GM12891 (cell line): ENCODE measurements at regions not wholly inside any gene's neighbourhood (a gene's known extent, or its start where the extent isn't known, plus 50 kb on each side); places are given as distances from the start of the nearest gene placed in this dataset.
"Not testable (repeated sequence)": the region's sequence is repeated elsewhere in the genome, so short reads cannot be mapped to it uniquely, and the experiment has no call there.

ENCODE experiments used
- DNase-seq: peaks from one replicate; pipeline ENCODE4 v3.0.0; 2011; ENCODE audit warnings: low spot score; ENCODE audit not compliant: insufficient read length
- FAIRE-seq: peaks from 2 replicates; lab custom pipeline; 2011; peaks lifted over from hg19 to GRCh38; lab: Jason Lieb, UNC
- PAX5 ChIP-seq: IDR thresholded peaks from 2 replicates; pipeline ENCODE4 v1.6.1; 2011; ENCODE audit warnings: low read length, moderate library complexity, mild to moderate bottlenecking; ENCODE audit not compliant: insufficient read depth, severe bottlenecking
- POLR2A ChIP-seq: IDR thresholded peaks from 2 replicates; pipeline ENCODE4 v1.6.1; 2011; ENCODE audit warnings: low read depth, low read length, control low read depth
- POLR2AphosphoS5 ChIP-seq: IDR thresholded peaks from 2 replicates; pipeline ENCODE4 v1.6.1; 2011; ENCODE audit warnings: low read depth, low read length, control low read depth
- POU2F2 ChIP-seq: IDR thresholded peaks from 2 replicates; pipeline ENCODE4 v1.6.1; 2011; ENCODE audit warnings: low read depth, mild to moderate bottlenecking, control low read depth, low read length, moderate library complexity
- SPI1 ChIP-seq: IDR thresholded peaks from 2 replicates; pipeline ENCODE4 v1.6.1; 2011; ENCODE audit warnings: low read depth, low read length, control low read depth
- TAF1 ChIP-seq: IDR thresholded peaks from 2 replicates; pipeline ENCODE4 v1.6.1; 2011; ENCODE audit warnings: low read depth, low read length, control low read depth

- FAIRE-seq (no peak), DNase-seq (no peak)
- no peak for TF ChIP-seq POLR2AphosphoS5
- no peak for TF ChIP-seq SPI1
- no peak for TF ChIP-seq TAF1
- no peak for TF ChIP-seq POU2F2
- TF ChIP-seq PAX5 = no peak
- no peak for TF ChIP-seq POLR2A
Observed at GRCh38 chr10:14429043-14429700, 98.4 kb upstream of the FRMD4A start.

GRCh38 chr10:14425034-14425433 is 94.3 kb upstream of the FRMD4A start:
- FAIRE-seq = no peak
- TF ChIP-seq POU2F2 = no peak
- no peak for TF ChIP-seq POLR2AphosphoS5
- TF ChIP-seq POLR2A = no peak
- TF ChIP-seq TAF1 = no peak
- no peak for TF ChIP-seq PAX5
- no peak for TF ChIP-seq SPI1
- DNase-seq = no peak

- TF ChIP-seq POLR2A (no peak), TAF1 (no peak), PAX5 (no peak)
- DNase-seq (no peak), FAIRE-seq (no peak)
Observed at GRCh38 chr10:14423111-14423744, 92.5 kb upstream of the FRMD4A start.

GRCh38 chr10:14422431-14422830 is 91.7 kb upstream of the FRMD4A start:
- FAIRE-seq = no peak

GRCh38 chr10:14421941-14422340 is 91.2 kb upstream of the FRMD4A start:
- FAIRE-seq = no peak
- no peak for TF ChIP-seq PAX5
- TF ChIP-seq SPI1 = no peak
- TF ChIP-seq TAF1 = no peak
- no peak for TF ChIP-seq POU2F2
- no peak for TF ChIP-seq POLR2A
- TF ChIP-seq POLR2AphosphoS5 = no peak

More at GRCh38 chr10:14422431-14422830, 91.7 kb upstream of the FRMD4A start:
- no peak for DNase-seq
- TF ChIP-seq SPI1 = no peak
- TF ChIP-seq POLR2AphosphoS5 = no peak
- no peak for TF ChIP-seq TAF1
- TF ChIP-seq PAX5 = no peak
- no peak for TF ChIP-seq POU2F2
- TF ChIP-seq POLR2A = no peak

GRCh38 chr10:14417336-14417735 is 86.6 kb upstream of the FRMD4A start:
- not testable (repeated sequence) for FAIRE-seq

More at GRCh38 chr10:14421941-14422340, 91.2 kb upstream of the FRMD4A start:
- DNase-seq = no peak

GRCh38 chr10:14416308-14416700 is 85.6 kb upstream of the FRMD4A start:
- TF ChIP-seq POLR2A (no peak), TAF1 (no peak), POU2F2 (no peak), POLR2AphosphoS5 (no peak), SPI1 (no peak), PAX5 (no peak)
- FAIRE-seq (no peak), DNase-seq (no peak)

More at GRCh38 chr10:14417336-14417735, 86.6 kb upstream of the FRMD4A start:
- not testable (repeated sequence) for DNase-seq

- TF ChIP-seq PAX5 (no peak), POLR2A (no peak)
- FAIRE-seq (no peak), DNase-seq (no peak)
Observed at GRCh38 chr10:14415676-14416307, 85.1 kb upstream of the FRMD4A start.

- FAIRE-seq (no peak), DNase-seq (no peak)
- TF ChIP-seq POLR2AphosphoS5 (no peak), POLR2A (no peak), POU2F2 (no peak), SPI1 (no peak), TAF1 (no peak), PAX5 (no peak)
Observed at GRCh38 chr10:14414901-14415300, 84.2 kb upstream of the FRMD4A start.

GRCh38 chr10:14413523-14413922 is 82.8 kb upstream of the FRMD4A start:
- no peak for TF ChIP-seq SPI1
- FAIRE-seq (no peak), DNase-seq (no peak)
